ENCODE measurements at regions not wholly inside any gene's neighbourhood (a gene's known extent, or its start where the extent isn't known, plus 50 kb on each side); places are given as distances from the start of the nearest gene placed in this dataset.

GRCh38 chr13:65454403-65454802 lies 1775.7 kb downstream of the PCDH9 start:
- H3K27me3 Mint-ChIP-seq (ENCODE audit: low read depth, unreplicated experiment), result no peaks in the 10 kb centered on the region
- Histone ChIP-seq H3K9ac (ENCODE audit: low read length) (no peak overlapping the region), H3K9me3 (ENCODE audit: insufficient read depth, low read depth, low read length) (no peaks in the 10 kb centered on the region), H3K4me3 (ENCODE audit: insufficient read depth, low read depth, low read length) (no peak overlapping the region), H3K36me3 (ENCODE audit: insufficient read depth, low read length) (no peaks in the 10 kb centered on the region), H4K20me1 (ENCODE audit: insufficient read depth, low read length) (no peaks in the 10 kb centered on the region), H3K27me3 (ENCODE audit: insufficient read depth, low read length) (no peaks in the 10 kb centered on the region), H3K4me1 (ENCODE audit: insufficient read depth, low read length) (no peaks in the 10 kb centered on the region), H2AFZ (ENCODE audit: low read depth, low read length) (no peak overlapping the region), H3K79me2 (ENCODE audit: insufficient read depth, low read length) (no peaks in the 10 kb centered on the region), H3K27ac (ENCODE audit: low read depth, low read length) (no peak overlapping the region), H3K4me2 (ENCODE audit: low read length) (no peak overlapping the region)
- H3K36me3 Mint-ChIP-seq (ENCODE audit: low read depth, unreplicated experiment), result no peaks in the 10 kb centered on the region
- no peaks in the 10 kb centered on the region for H3K4me1 Mint-ChIP-seq (ENCODE audit: low read depth, unreplicated experiment)
- FAIRE-seq (no peak), DNase-seq (ENCODE audit: low read depth) (no peak)
- TF ChIP-seq, protein P1, sequence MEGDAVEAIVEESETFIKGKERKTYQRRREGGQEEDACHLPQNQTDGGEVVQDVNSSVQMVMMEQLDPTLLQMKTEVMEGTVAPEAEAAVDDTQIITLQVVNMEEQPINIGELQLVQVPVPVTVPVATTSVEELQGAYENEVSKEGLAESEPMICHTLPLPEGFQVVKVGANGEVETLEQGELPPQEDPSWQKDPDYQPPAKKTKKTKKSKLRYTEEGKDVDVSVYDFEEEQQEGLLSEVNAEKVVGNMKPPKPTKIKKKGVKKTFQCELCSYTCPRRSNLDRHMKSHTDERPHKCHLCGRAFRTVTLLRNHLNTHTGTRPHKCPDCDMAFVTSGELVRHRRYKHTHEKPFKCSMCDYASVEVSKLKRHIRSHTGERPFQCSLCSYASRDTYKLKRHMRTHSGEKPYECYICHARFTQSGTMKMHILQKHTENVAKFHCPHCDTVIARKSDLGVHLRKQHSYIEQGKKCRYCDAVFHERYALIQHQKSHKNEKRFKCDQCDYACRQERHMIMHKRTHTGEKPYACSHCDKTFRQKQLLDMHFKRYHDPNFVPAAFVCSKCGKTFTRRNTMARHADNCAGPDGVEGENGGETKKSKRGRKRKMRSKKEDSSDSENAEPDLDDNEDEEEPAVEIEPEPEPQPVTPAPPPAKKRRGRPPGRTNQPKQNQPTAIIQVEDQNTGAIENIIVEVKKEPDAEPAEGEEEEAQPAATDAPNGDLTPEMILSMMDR (IDR thresholded peaks at IDR 0.05; ENCODE audit: insufficient read depth, low read depth, low read length), result no peak
- no peak for TF ChIP-seq EZH2 (IDR thresholded peaks at IDR 0.05; ENCODE audit: insufficient read depth, low read length)
- no peak overlapping the region for H3K4me3 Mint-ChIP-seq (ENCODE audit: unreplicated experiment)
- no peaks in the 10 kb centered on the region for H3K9me3 Mint-ChIP-seq (ENCODE audit: unreplicated experiment)
- H3K27ac Mint-ChIP-seq (ENCODE audit: unreplicated experiment), result no peak overlapping the region

DNA sequence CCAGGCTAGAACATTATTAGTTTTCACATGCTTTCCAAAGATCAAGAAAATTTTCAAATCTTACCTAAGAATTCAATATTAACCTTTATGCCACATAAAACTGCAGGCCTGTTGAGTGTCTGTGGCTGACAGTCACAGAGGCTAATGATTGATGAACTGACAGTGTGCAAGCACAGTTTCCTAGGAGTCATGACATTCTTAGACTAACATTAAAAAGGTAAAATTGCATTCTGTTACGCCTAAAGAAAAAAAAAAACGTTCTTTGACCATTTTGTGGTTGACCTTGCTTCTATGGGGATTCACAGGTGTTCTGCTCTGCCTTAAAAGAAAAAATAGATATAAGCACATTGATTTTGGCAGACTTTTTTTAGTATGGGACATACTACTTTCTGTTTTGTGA lies 1776.2 kb downstream of the PCDH9 start:
- no peak for DNase-seq (ENCODE audit: low read depth)
- no peak overlapping the region for H3K4me2 ChIP-seq (ENCODE audit: low read length)
- no peak overlapping the region for H3K27ac ChIP-seq (ENCODE audit: low read depth, low read length)
- no peak overlapping the region for H3K9ac ChIP-seq (ENCODE audit: low read length)
- H3K79me2 ChIP-seq (ENCODE audit: insufficient read depth, low read length), result no peaks in the 10 kb centered on the region
- no peaks in the 10 kb centered on the region for H3K36me3 ChIP-seq (ENCODE audit: insufficient read depth, low read length)
- Mint-ChIP-seq H3K27ac (ENCODE audit: unreplicated experiment) (no peak overlapping the region), H3K36me3 (ENCODE audit: low read depth, unreplicated experiment) (no peaks in the 10 kb centered on the region), H3K9me3 (ENCODE audit: unreplicated experiment) (no peaks in the 10 kb centered on the region), H3K4me1 (ENCODE audit: low read depth, unreplicated experiment) (no peaks in the 10 kb centered on the region), H3K4me3 (ENCODE audit: unreplicated experiment) (no peak overlapping the region), H3K27me3 (ENCODE audit: low read depth, unreplicated experiment) (no peaks in the 10 kb centered on the region)
- no peaks in the 10 kb centered on the region for H3K4me1 ChIP-seq (ENCODE audit: insufficient read depth, low read length)
- no peak for FAIRE-seq
- TF ChIP-seq, protein P1 (IDR thresholded peaks at IDR 0.05; ENCODE audit: insufficient read depth, low read depth, low read length), result no peak
- no peak for TF ChIP-seq EZH2 (IDR thresholded peaks at IDR 0.05; ENCODE audit: insufficient read depth, low read length)
- H3K27me3 ChIP-seq (ENCODE audit: insufficient read depth, low read length), result no peaks in the 10 kb centered on the region
- H4K20me1 ChIP-seq (ENCODE audit: insufficient read depth, low read length), result no peaks in the 10 kb centered on the region
- H3K4me3 ChIP-seq (ENCODE audit: insufficient read depth, low read depth, low read length), result no peak overlapping the region
- no peak overlapping the region for H2AFZ ChIP-seq (ENCODE audit: low read depth, low read length)
- H3K9me3 ChIP-seq (ENCODE audit: insufficient read depth, low read depth, low read length), result no peaks in the 10 kb centered on the region

GRCh38 chr13:65445340-65445739 lies 1784.8 kb downstream of the PCDH9 start:
- H3K27ac Mint-ChIP-seq (ENCODE audit: unreplicated experiment), result no peak overlapping the region
- no peaks in the 10 kb centered on the region for H3K36me3 Mint-ChIP-seq (ENCODE audit: low read depth, unreplicated experiment)
- TF ChIP-seq EZH2 (IDR thresholded peaks at IDR 0.05; ENCODE audit: insufficient read depth, low read length), result no peak
- TF ChIP-seq, protein P1 (IDR thresholded peaks at IDR 0.05; ENCODE audit: insufficient read depth, low read depth, low read length), result no peak
- no peaks in the 10 kb centered on the region for H3K4me1 Mint-ChIP-seq (ENCODE audit: low read depth, unreplicated experiment)
- Histone ChIP-seq H3K27me3 (ENCODE audit: insufficient read depth, low read length) (no peaks in the 10 kb centered on the region), H3K36me3 (ENCODE audit: insufficient read depth, low read length) (no peaks in the 10 kb centered on the region), H3K9me3 (ENCODE audit: insufficient read depth, low read depth, low read length) (peaks cover 3% of the 10 kb centered on the region), H4K20me1 (ENCODE audit: insufficient read depth, low read length) (no peaks in the 10 kb centered on the region), H2AFZ (ENCODE audit: low read depth, low read length) (no peak overlapping the region), H3K4me3 (ENCODE audit: insufficient read depth, low read depth, low read length) (no peak overlapping the region), H3K4me1 (ENCODE audit: insufficient read depth, low read length) (no peaks in the 10 kb centered on the region), H3K79me2 (ENCODE audit: insufficient read depth, low read length) (no peaks in the 10 kb centered on the region), H3K27ac (ENCODE audit: low read depth, low read length) (no peak overlapping the region), H3K4me2 (ENCODE audit: low read length) (no peak overlapping the region), H3K9ac (ENCODE audit: low read length) (no peak overlapping the region)
- H3K9me3 Mint-ChIP-seq (ENCODE audit: unreplicated experiment), result peaks cover 3% of the 10 kb centered on the region
- H3K4me3 Mint-ChIP-seq (ENCODE audit: unreplicated experiment), result no peak overlapping the region
- DNase-seq (ENCODE audit: low read depth) (no peak), FAIRE-seq (no peak)
- H3K27me3 Mint-ChIP-seq (ENCODE audit: low read depth, unreplicated experiment), result no peaks in the 10 kb centered on the region

All from astrocyte (in vitro differentiated cells and primary cell).